Vagina (tissue), 2 donors: ENCODE measurements at regions not wholly inside any gene's neighbourhood (a gene's known extent, or its start where the extent isn't known, plus 50 kb on each side); places are given as distances from the start of the nearest gene placed in this dataset.
"Not testable (repeated sequence)": the region's sequence is repeated elsewhere in the genome, so short reads cannot be mapped to it uniquely, and the experiment has no call there.

Source experiments
- DNase-seq, 2 donors: peaks; one replicate each; pipeline ENCODE4 v3.0.0-alpha.2; 2017; ENCODE audit errors: extremely low spot score in 2 of 2
- H3K27ac ChIP-seq: fragments of 200-600 bp; sonication (generic); one replicate; pipeline ENCODE4 v1.5.1; 2019
- H3K27me3 ChIP-seq: fragments of 200-600 bp; sonication (generic); one replicate; pipeline ENCODE4 v1.5.1; 2019
- H3K36me3 ChIP-seq, 2 donors: fragments of 200-600 bp; sonication (generic); one replicate each; pipeline ENCODE4 v1.5.1; 2017 to 2019
- H3K4me1 ChIP-seq: fragments of 200-600 bp; sonication (generic); one replicate; pipeline ENCODE4 v1.5.1; 2019
- H3K4me3 ChIP-seq, 2 donors: fragments of 200-600 bp; sonication (generic); 1 replicate in 1 of 2; 2 replicates in 1 of 2; pipeline ENCODE4 v1.5.1; 2016 to 2019
- H3K9me3 ChIP-seq: fragments of 200-600 bp; sonication (generic); one replicate; pipeline ENCODE4 v1.5.1; 2019
- CTCF ChIP-seq, 3 experiments: fragments of 450-650 bp in 2 of 3; fragments of 200-600 bp in 1 of 3; sonication (generic) in 1 of 3; IDR thresholded peaks; one replicate each; pipeline ENCODE4 v1.5.1; 2017 to 2019; ENCODE audit warnings: antibody characterized with exemption in 3 of 3, mild to moderate bottlenecking in 2 of 3, moderate library complexity in 2 of 3
- POLR2A ChIP-seq, 2 donors: fragments of 450-650 bp; IDR thresholded peaks; one replicate each; pipeline ENCODE4 v1.6.1; 2017; ENCODE audit warnings: antibody characterized with exemption in 2 of 2, mild to moderate bottlenecking in 2 of 2, moderate library complexity in 2 of 2
- POLR2AphosphoS5 ChIP-seq, 2 donors: sonication (generic); formaldehyde crosslinking; IDR thresholded peaks; one replicate each; pipeline ENCODE4 v1.9.0; 2017; ENCODE audit warnings: antibody characterized with exemption in 2 of 2, mild to moderate bottlenecking in 2 of 2, low read depth in 1 of 2; ENCODE audit not compliant: insufficient read depth in 1 of 2
- intact Hi-C: fragments of 100-400 bp; cut with DNase I; formaldehyde crosslinking; loops from one replicate; pipeline ENCODE4 v1.15.1; 2023

- H3K4me3 ChIP-seq = no peak overlapping the region
- no peak overlapping the region for H3K27ac ChIP-seq
- no peak for DNase-seq
- H3K9me3 ChIP-seq = no peaks in the 10 kb centered on the region
- no peak for TF ChIP-seq CTCF (IDR thresholded peaks at IDR 0.05)
- no peak for TF ChIP-seq POLR2A (IDR thresholded peaks at IDR 0.05)
- TF ChIP-seq POLR2AphosphoS5 (IDR thresholded peaks at IDR 0.05; ENCODE audit: insufficient read depth in 1 of 2, low read depth in 1 of 2) = no peak
- intact Hi-C loops = no loop called here
- no peaks in the 10 kb centered on the region for H3K36me3 ChIP-seq
- H3K4me1 ChIP-seq = no peaks in the 10 kb centered on the region
- no peaks in the 10 kb centered on the region for H3K27me3 ChIP-seq
Observed at GRCh38 chr11:22543261-22543660, 82.4 kb downstream of the FANCF start.

GRCh38 chr11:22539821-22540256 is 85.8 kb downstream of the FANCF start:
- no peaks in the 10 kb centered on the region for H3K27me3 ChIP-seq
- H3K36me3 ChIP-seq = no peaks in the 10 kb centered on the region
- no peak overlapping the region for H3K27ac ChIP-seq
- H3K4me1 ChIP-seq = no peaks in the 10 kb centered on the region
- DNase-seq = no peak
- TF ChIP-seq CTCF (IDR thresholded peaks at IDR 0.05) (no peak), POLR2A (IDR thresholded peaks at IDR 0.05) (no peak), POLR2AphosphoS5 (IDR thresholded peaks at IDR 0.05; ENCODE audit: insufficient read depth in 1 of 2, low read depth in 1 of 2) (no peak)
- H3K4me3 ChIP-seq = no peak overlapping the region
- no peaks in the 10 kb centered on the region for H3K9me3 ChIP-seq
- intact Hi-C loops = no loop called here

- Histone ChIP-seq H3K9me3 (no peaks in the 10 kb centered on the region), H3K27me3 (no peaks in the 10 kb centered on the region), H3K27ac (no peak overlapping the region), H3K36me3 (no peaks in the 10 kb centered on the region), H3K4me3 (no peak overlapping the region), H3K4me1 (no peaks in the 10 kb centered on the region)
- intact Hi-C loops = no loop called here
- no peak for TF ChIP-seq CTCF (IDR thresholded peaks at IDR 0.05)
- no peak for TF ChIP-seq POLR2A (IDR thresholded peaks at IDR 0.05)
- no peak for TF ChIP-seq POLR2AphosphoS5 (IDR thresholded peaks at IDR 0.05; ENCODE audit: insufficient read depth in 1 of 2, low read depth in 1 of 2)
- no peak for DNase-seq
Observed at GRCh38 chr11:22536071-22536470, 89.6 kb downstream of the FANCF start.

- H3K9me3 ChIP-seq, H3K36me3 ChIP-seq, H3K4me1 ChIP-seq, H3K27me3 ChIP-seq, DNase-seq, intact Hi-C loops, H3K4me3 ChIP-seq, H3K27ac ChIP-seq: not testable (repeated sequence)
Observed at GRCh38 chr11:22528612-22529429, 96.8 kb downstream of the FANCF start.

GRCh38 chr11:22522225-22522624 is 103.4 kb downstream of the FANCF start:
- H3K4me1 ChIP-seq = no peaks in the 10 kb centered on the region
- TF ChIP-seq POLR2AphosphoS5 (IDR thresholded peaks at IDR 0.05; ENCODE audit: insufficient read depth in 1 of 2, low read depth in 1 of 2) (no peak), POLR2A (IDR thresholded peaks at IDR 0.05) (no peak), CTCF (IDR thresholded peaks at IDR 0.05) (no peak)
- no peak overlapping the region for H3K4me3 ChIP-seq
- intact Hi-C loops = no loop called here
- H3K9me3 ChIP-seq = no peaks in the 10 kb centered on the region
- no peak overlapping the region for H3K27ac ChIP-seq
- DNase-seq = no peak
- no peaks in the 10 kb centered on the region for H3K36me3 ChIP-seq
- no peaks in the 10 kb centered on the region for H3K27me3 ChIP-seq
